ENCODE measurements at regions not wholly inside any gene's neighbourhood (a gene's known extent, or its start where the extent isn't known, plus 50 kb on each side); places are given as distances from the start of the nearest gene placed in this dataset.

- POLR2A ChIA-PET: interaction anchor here (0.6 to 1.3 kb wide), 5 partner anchors 136 to 528 kb away, joined by 3 to 7 read pairs (median 4); partner anchors contain the start of gene KRAS
- H3K4me1 ChIP-seq (ENCODE audit: control insufficient read depth, extremely low read depth, insufficient read depth, low read length): peaks cover 15% of the 10 kb centered on the region
- intact Hi-C loops (cut with micrococcal nuclease): loop anchor here (1.0 kb wide), 4 partner anchors 176 to 427 kb away; no protein-coding TSS in a partner anchor
- no peaks in the 10 kb centered on the region for H3K9me3 ChIP-seq (replicated peaks; ENCODE audit: control insufficient read depth, insufficient read depth, low read length)
- CTCF ChIA-PET: interaction anchor here (0.6 to 3.7 kb wide), 41 partner anchors 11 to 646 kb away, joined by 3 to 39 read pairs (median 4); no protein-coding TSS in a partner anchor
- peak overlapping the region; percentile 54 to 98 (median 94) for H3K4me3 ChIP-seq (replicated peaks in 1 of 3; ENCODE audit: insufficient read depth in 1 of 3, low read depth in 1 of 3, low read length in 3 of 3)
- peak; percentile 88 for DNase-seq (ENCODE audit: low read depth, low spot score)
- H3K4me2 ChIP-seq (ENCODE audit: insufficient read depth, low read length): peak overlapping the region; percentile 99
- H2AFZ ChIP-seq (ENCODE audit: low read depth, low read length): peak overlapping the region; percentile 90
- peak; percentile 94 for FAIRE-seq
- BruUV-seq (replicated peaks): no TSS peak
- peak overlapping the region; percentile 97 for H3K9ac ChIP-seq (replicated peaks; ENCODE audit: extremely low read depth, insufficient read depth, low read length)
- H3K36me3 ChIP-seq (ENCODE audit: control insufficient read depth in 2 of 2, extremely low read depth in 1 of 2, insufficient read depth in 2 of 2, low read length in 2 of 2): no peaks in the 10 kb centered on the region
- H3K9me1 ChIP-seq (replicated peaks; ENCODE audit: control insufficient read depth, extremely low read depth, insufficient read depth, low read length): no peaks in the 10 kb centered on the region
- TF ChIP-seq FOS (IDR thresholded peaks at IDR 0.05; ENCODE audit: borderline replicate concordance, insufficient read depth, low read length) (no peak), CTCF (IDR thresholded peaks at IDR 0.05; ENCODE audit: extremely low read depth in 1 of 2, insufficient read depth in 1 of 2, low read depth in 1 of 2, low read length in 2 of 2) (peak; percentile 73 to 86)
- no peaks in the 10 kb centered on the region for H3K79me2 ChIP-seq (ENCODE audit: control insufficient read depth, insufficient read depth, low read length)
- dilution Hi-C loops (cut with MboI; ENCODE audit: extremely low pct_ligation_motif_present, low sequenced_read_pairs): no loop called here
- peaks cover 0 to 5% of the 10 kb centered on the region in 2 experiments for H3K27me3 ChIP-seq (ENCODE audit: control insufficient read depth in 2 of 2, insufficient read depth in 2 of 2, low read length in 2 of 2)
- no peaks in the 10 kb centered on the region for H4K20me1 ChIP-seq (replicated peaks; ENCODE audit: control insufficient read depth, extremely low read depth, insufficient read depth, low read length)
- peak overlapping the region; percentile 92 for H3K27ac ChIP-seq (ENCODE audit: insufficient read depth, low read depth, low read length)
Observed at GRCh38 chr12:25386831-25387731, 136.4 kb upstream of the KRAS start.

- dilution Hi-C loops (cut with MboI; ENCODE audit: extremely low pct_ligation_motif_present, low sequenced_read_pairs): no loop called here
- CTCF ChIA-PET: interaction anchor here (0.9 to 1.5 kb wide), 3 partner anchors 9 to 134 kb away, joined by 3 to 4 read pairs (median 3); partner anchors contain the start of gene KRAS
Observed at GRCh38 chr12:25384893-25385248, 134.1 kb upstream of the KRAS start.

More at GRCh38 chr12:25384893-25385248, 134.1 kb upstream of the KRAS start:
- intact Hi-C loops (cut with micrococcal nuclease): no loop called here
- H3K27me3 ChIP-seq (ENCODE audit: control insufficient read depth in 2 of 2, insufficient read depth in 2 of 2, low read length in 2 of 2): peaks cover 0 to 9% of the 10 kb centered on the region in 2 experiments
- H3K36me3 ChIP-seq (ENCODE audit: control insufficient read depth in 2 of 2, extremely low read depth in 1 of 2, insufficient read depth in 2 of 2, low read length in 2 of 2): no peaks in the 10 kb centered on the region
- no peaks in the 10 kb centered on the region for H3K79me2 ChIP-seq (ENCODE audit: control insufficient read depth, insufficient read depth, low read length)
- POLR2A ChIA-PET: interaction anchor here (0.7 kb wide), 2 partner anchors 385 to 484 kb away, joined by 3 to 6 read pairs; no protein-coding TSS in a partner anchor
- DNase-seq (ENCODE audit: low read depth, low spot score): peak; percentile 17
- H3K9me1 ChIP-seq (replicated peaks; ENCODE audit: control insufficient read depth, extremely low read depth, insufficient read depth, low read length): no peaks in the 10 kb centered on the region
- no peak overlapping the region for H2AFZ ChIP-seq (ENCODE audit: low read depth, low read length)
- peak overlapping the region; percentile 65 for H3K4me2 ChIP-seq (ENCODE audit: insufficient read depth, low read length)
- H3K9me3 ChIP-seq (replicated peaks; ENCODE audit: control insufficient read depth, insufficient read depth, low read length): no peaks in the 10 kb centered on the region
- no peaks in the 10 kb centered on the region for H4K20me1 ChIP-seq (replicated peaks; ENCODE audit: control insufficient read depth, extremely low read depth, insufficient read depth, low read length)
- no peak for FAIRE-seq
- H3K4me1 ChIP-seq (ENCODE audit: control insufficient read depth, extremely low read depth, insufficient read depth, low read length): peaks cover 15% of the 10 kb centered on the region
- no TSS peak for BruUV-seq (replicated peaks)
- TF ChIP-seq POLR2AphosphoS5 (IDR thresholded peaks at IDR 0.05; ENCODE audit: insufficient read depth, low read depth, low read length): no peak
- TF ChIP-seq FOS (IDR thresholded peaks at IDR 0.05; ENCODE audit: borderline replicate concordance, insufficient read depth, low read length): no peak
- no peak for TF ChIP-seq CTCF (IDR thresholded peaks at IDR 0.05; ENCODE audit: extremely low read depth in 1 of 2, insufficient read depth in 1 of 2, low read depth in 1 of 2, low read length in 2 of 2)
- no peak for TF ChIP-seq EZH2 (IDR thresholded peaks at IDR 0.05; ENCODE audit: borderline replicate concordance, low read depth, low read length, severe bottlenecking)
- no peak for TF ChIP-seq JUN (IDR thresholded peaks at IDR 0.05; ENCODE audit: borderline replicate concordance, insufficient read depth, insufficient read length, low read depth)
- no peak for TF ChIP-seq POLR2A (IDR thresholded peaks at IDR 0.05; ENCODE audit: low read depth, low read length)
- TF ChIP-seq GATA2 (IDR thresholded peaks at IDR 0.05; ENCODE audit: insufficient read depth, insufficient read length, low read depth, low read length): no peak
- no peak for TF ChIP-seq MYC (IDR thresholded peaks at IDR 0.05; ENCODE audit: low read depth, low read length)
- no peak for TF ChIP-seq MAX (IDR thresholded peaks at IDR 0.05; ENCODE audit: insufficient read depth, insufficient read length)
- peak overlapping the region in 2 of 3 experiments; percentile 45 to 54 for H3K4me3 ChIP-seq (replicated peaks in 1 of 3; ENCODE audit: insufficient read depth in 1 of 3, low read depth in 1 of 3, low read length in 3 of 3)
- H3K27ac ChIP-seq (ENCODE audit: insufficient read depth, low read depth, low read length): peak overlapping the region; percentile 92
- peak overlapping the region; percentile 97 for H3K9ac ChIP-seq (replicated peaks; ENCODE audit: extremely low read depth, insufficient read depth, low read length)

All from endothelial cell of umbilical vein (primary cell).